Mammary epithelial cell (primary cell): ENCODE measurements at regions not wholly inside any gene's neighbourhood (a gene's known extent, or its start where the extent isn't known, plus 50 kb on each side); places are given as distances from the start of the nearest gene placed in this dataset.

Source experiments
- EZH2 ChIP-seq: IDR thresholded peaks from 2 replicates; pipeline ENCODE4 v1.6.1; 2012; ENCODE audit warnings: low read length, inconsistent platforms, borderline replicate concordance
- TF ChIP-seq, protein P1 (sequence below), 2 donors: IDR thresholded peaks in 1 of 2; conservative IDR thresholded peaks in 1 of 2; 2 replicates each; pipeline ENCODE4 v1.5.1; 2011 to 2012; ENCODE audit warnings: inconsistent platforms in 2 of 2, low read length in 2 of 2, mild to moderate bottlenecking in 2 of 2, control low read depth in 1 of 2, low read depth in 1 of 2; ENCODE audit not compliant: insufficient read depth in 1 of 2; ENCODE audit errors: extremely low read depth in 1 of 2

DNA sequence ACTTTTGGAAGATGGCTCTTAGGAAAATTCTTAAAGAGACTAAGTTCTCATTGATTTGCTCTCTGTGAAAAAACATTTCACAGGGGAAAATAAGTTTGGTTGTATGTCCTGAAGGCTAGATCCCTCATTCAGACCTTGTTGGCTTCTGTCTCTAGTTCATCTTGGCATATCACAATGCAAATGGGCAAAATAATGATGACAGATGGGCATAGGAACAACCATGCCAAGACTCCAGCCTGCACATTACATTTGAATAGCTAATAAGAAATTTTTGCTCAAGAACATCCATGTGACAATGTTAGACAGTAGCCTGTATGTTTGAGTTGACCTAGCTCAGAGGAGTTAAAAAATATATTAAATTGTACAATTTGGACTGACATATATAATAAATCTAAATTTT is 292.9 kb downstream of the PLA2G4A start:
- TF ChIP-seq, protein P1, sequence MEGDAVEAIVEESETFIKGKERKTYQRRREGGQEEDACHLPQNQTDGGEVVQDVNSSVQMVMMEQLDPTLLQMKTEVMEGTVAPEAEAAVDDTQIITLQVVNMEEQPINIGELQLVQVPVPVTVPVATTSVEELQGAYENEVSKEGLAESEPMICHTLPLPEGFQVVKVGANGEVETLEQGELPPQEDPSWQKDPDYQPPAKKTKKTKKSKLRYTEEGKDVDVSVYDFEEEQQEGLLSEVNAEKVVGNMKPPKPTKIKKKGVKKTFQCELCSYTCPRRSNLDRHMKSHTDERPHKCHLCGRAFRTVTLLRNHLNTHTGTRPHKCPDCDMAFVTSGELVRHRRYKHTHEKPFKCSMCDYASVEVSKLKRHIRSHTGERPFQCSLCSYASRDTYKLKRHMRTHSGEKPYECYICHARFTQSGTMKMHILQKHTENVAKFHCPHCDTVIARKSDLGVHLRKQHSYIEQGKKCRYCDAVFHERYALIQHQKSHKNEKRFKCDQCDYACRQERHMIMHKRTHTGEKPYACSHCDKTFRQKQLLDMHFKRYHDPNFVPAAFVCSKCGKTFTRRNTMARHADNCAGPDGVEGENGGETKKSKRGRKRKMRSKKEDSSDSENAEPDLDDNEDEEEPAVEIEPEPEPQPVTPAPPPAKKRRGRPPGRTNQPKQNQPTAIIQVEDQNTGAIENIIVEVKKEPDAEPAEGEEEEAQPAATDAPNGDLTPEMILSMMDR (conservative IDR thresholded peaks at IDR 0.05 in 1 of 2, IDR thresholded peaks at IDR 0.05 in 1 of 2; ENCODE audit: extremely low read depth in 1 of 2, insufficient read depth in 1 of 2, low read depth in 1 of 2, low read length in 2 of 2) = no peak
- TF ChIP-seq EZH2 = no peak
